ENCODE measurements at regions not wholly inside any gene's neighbourhood (a gene's known extent, or its start where the extent isn't known, plus 50 kb on each side); places are given as distances from the start of the nearest gene placed in this dataset.

GRCh38 chr4:130479674-130480073, 1383.7 kb downstream of the C4orf33 start:
- Histone ChIP-seq H2AFZ (ENCODE audit: control insufficient read depth, low read length) (no peak overlapping the region), H3K36me3 (ENCODE audit: control insufficient read depth in 2 of 2, extremely low read depth in 1 of 2, insufficient read depth in 2 of 2, low read length in 2 of 2) (no peaks in the 10 kb centered on the region), H4K20me1 (ENCODE audit: control insufficient read depth, extremely low read depth, insufficient read depth, low read length) (no peaks in the 10 kb centered on the region), H3K9me1 (ENCODE audit: control insufficient read depth, extremely low read depth, insufficient read depth, low read length) (no peaks in the 10 kb centered on the region), H3K79me2 (ENCODE audit: control insufficient read depth, insufficient read depth, low read length) (no peaks in the 10 kb centered on the region), H3K4me3 (ENCODE audit: control insufficient read depth in 2 of 3, extremely low read depth in 1 of 3, insufficient read depth in 2 of 3, low read depth in 1 of 3, low read length in 3 of 3) (no peak overlapping the region), H3K27ac (ENCODE audit: control insufficient read depth, insufficient read depth, low read length) (no peak overlapping the region), H3K9ac (ENCODE audit: control insufficient read depth, extremely low read depth, insufficient read depth, low read length) (no peak overlapping the region), H3K27me3 (ENCODE audit: control insufficient read depth, extremely low read depth, insufficient read depth, low read length) (no peaks in the 10 kb centered on the region), H3K4me1 (ENCODE audit: control insufficient read depth, extremely low read depth, insufficient read depth, low read length) (no peaks in the 10 kb centered on the region), H3K9me3 (ENCODE audit: control insufficient read depth, low read depth, low read length) (no peaks in the 10 kb centered on the region), H3K4me2 (ENCODE audit: control insufficient read depth, extremely low read depth, insufficient read depth, low read depth, low read length) (no peak overlapping the region)
- TF ChIP-seq EZH2 (IDR thresholded peaks at IDR 0.05; ENCODE audit: low read length) (no peak), CTCF (optimal IDR thresholded peaks at IDR 0.05 in 1 of 3, IDR thresholded peaks at IDR 0.05 in 1 of 3, conservative IDR thresholded peaks at IDR 0.05 in 1 of 3; ENCODE audit: extremely low read depth in 1 of 3, insufficient read depth in 2 of 3, low read length in 3 of 3) (no peak)
- dilution Hi-C loops (cut with MboI; ENCODE audit: extremely low pct_ligation_motif_present, low sequenced_read_pairs): no loop called here
- DNase-seq (ENCODE audit: low read depth, low spot score) (no peak), FAIRE-seq (no peak)

- H3K27me3 ChIP-seq (ENCODE audit: control insufficient read depth, extremely low read depth, insufficient read depth, low read length): no peaks in the 10 kb centered on the region
- DNase-seq (ENCODE audit: low read depth, low spot score): no peak
- no peak overlapping the region for H3K4me2 ChIP-seq (ENCODE audit: control insufficient read depth, extremely low read depth, insufficient read depth, low read depth, low read length)
- H3K4me3 ChIP-seq (ENCODE audit: control insufficient read depth in 2 of 3, extremely low read depth in 1 of 3, insufficient read depth in 2 of 3, low read depth in 1 of 3, low read length in 3 of 3): no peak overlapping the region
- no peak overlapping the region for H3K9ac ChIP-seq (ENCODE audit: control insufficient read depth, extremely low read depth, insufficient read depth, low read length)
- dilution Hi-C loops (cut with MboI; ENCODE audit: extremely low pct_ligation_motif_present, low sequenced_read_pairs): no loop called here
- no peaks in the 10 kb centered on the region for H3K36me3 ChIP-seq (ENCODE audit: control insufficient read depth in 2 of 2, extremely low read depth in 1 of 2, insufficient read depth in 2 of 2, low read length in 2 of 2)
- FAIRE-seq: no peak
- H3K79me2 ChIP-seq (ENCODE audit: control insufficient read depth, insufficient read depth, low read length): no peaks in the 10 kb centered on the region
- H3K9me1 ChIP-seq (ENCODE audit: control insufficient read depth, extremely low read depth, insufficient read depth, low read length): no peaks in the 10 kb centered on the region
- no peaks in the 10 kb centered on the region for H4K20me1 ChIP-seq (ENCODE audit: control insufficient read depth, extremely low read depth, insufficient read depth, low read length)
- TF ChIP-seq EZH2 (IDR thresholded peaks at IDR 0.05; ENCODE audit: low read length) (no peak), CTCF (optimal IDR thresholded peaks at IDR 0.05 in 1 of 3, IDR thresholded peaks at IDR 0.05 in 1 of 3, conservative IDR thresholded peaks at IDR 0.05 in 1 of 3; ENCODE audit: extremely low read depth in 1 of 3, insufficient read depth in 2 of 3, low read length in 3 of 3) (no peak)
- H3K27ac ChIP-seq (ENCODE audit: control insufficient read depth, insufficient read depth, low read length): no peak overlapping the region
- H3K9me3 ChIP-seq (ENCODE audit: control insufficient read depth, low read depth, low read length): no peaks in the 10 kb centered on the region
- H2AFZ ChIP-seq (ENCODE audit: control insufficient read depth, low read length): no peak overlapping the region
- no peaks in the 10 kb centered on the region for H3K4me1 ChIP-seq (ENCODE audit: control insufficient read depth, extremely low read depth, insufficient read depth, low read length)
These were observed 1388.9 kb downstream of the C4orf33 start for GRCh38 chr4:130484826-130485225.
